BLaER1 (cell line): ENCODE measurements at regions not wholly inside any gene's neighbourhood (a gene's known extent, or its start where the extent isn't known, plus 50 kb on each side); places are given as distances from the start of the nearest gene placed in this dataset.
A peak's percentile ranks its signal among the peaks of the same experiment; 100 is the strongest.

Experiments
- H3K27ac ChIP-seq: shearing (Covaris generic); formaldehyde crosslinking; 2 replicates; pipeline ENCODE4 v1.8.1; 2022
- H3K27me3 ChIP-seq: shearing (Covaris generic); formaldehyde crosslinking; 2 replicates; pipeline ENCODE4 v1.8.1; 2022
- H3K36me3 ChIP-seq: shearing (Covaris generic); formaldehyde crosslinking; 2 replicates; pipeline ENCODE4 v1.8.1; 2022
- H3K4me1 ChIP-seq: shearing (Covaris generic); formaldehyde crosslinking; 2 replicates; pipeline ENCODE4 v1.8.1; 2022
- H3K4me2 ChIP-seq: shearing (Covaris generic); formaldehyde crosslinking; 2 replicates; pipeline ENCODE4 v1.8.1; 2022
- H3K4me3 ChIP-seq: shearing (Covaris generic); formaldehyde crosslinking; 2 replicates; pipeline ENCODE4 v1.8.1; 2022
- H3K9ac ChIP-seq: shearing (Covaris generic); formaldehyde crosslinking; 2 replicates; pipeline ENCODE4 v1.8.1; 2022
- H3K9me3 ChIP-seq: shearing (Covaris generic); formaldehyde crosslinking; 2 replicates; pipeline ENCODE4 v1.8.1; 2022
- H4K20me1 ChIP-seq: shearing (Covaris generic); formaldehyde crosslinking; 2 replicates; pipeline ENCODE4 v1.8.1; 2022
- Cebpa-rat ChIP-seq: shearing (Covaris generic); IDR thresholded peaks from 2 replicates; pipeline ENCODE4 v1.8.1; 2022

DNA sequence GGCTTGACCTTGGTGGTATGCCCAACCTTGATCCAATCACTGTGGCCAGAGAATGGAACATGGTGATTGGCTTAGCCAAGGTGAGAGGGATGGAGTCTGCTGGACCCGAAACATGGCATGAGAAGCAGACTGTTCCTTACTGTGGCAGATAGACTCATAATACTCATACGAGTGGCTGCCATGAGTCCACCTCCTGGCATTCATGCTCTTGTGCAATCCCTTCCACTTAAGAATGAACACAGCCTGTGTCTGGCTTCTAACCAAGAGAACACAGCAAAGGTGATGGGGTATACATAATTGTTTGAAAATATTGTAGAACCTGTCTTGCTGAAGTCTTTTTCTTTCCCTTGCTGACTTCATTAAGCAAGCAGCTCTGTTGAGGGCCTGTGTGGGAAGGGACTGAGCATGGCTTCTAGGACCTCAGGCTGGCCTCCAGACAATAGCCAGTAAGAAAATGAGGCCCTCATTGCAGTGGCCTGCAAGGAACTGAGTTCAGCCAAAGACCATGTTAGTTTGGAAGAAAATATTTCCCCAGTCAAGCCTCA, 85.9 kb downstream of the ZNF281 start:
- H3K4me3 ChIP-seq: no peak overlapping the region
- no peaks in the 10 kb centered on the region for H3K9me3 ChIP-seq
- no peak for TF ChIP-seq Cebpa-rat
- H3K9ac ChIP-seq: no peak overlapping the region
- no peak overlapping the region for H3K27ac ChIP-seq
- H4K20me1 ChIP-seq: no peaks in the 10 kb centered on the region
- no peaks in the 10 kb centered on the region for H3K4me1 ChIP-seq
- no peaks in the 10 kb centered on the region for H3K27me3 ChIP-seq
- no peaks in the 10 kb centered on the region for H3K36me3 ChIP-seq
- no peak overlapping the region for H3K4me2 ChIP-seq

DNA sequence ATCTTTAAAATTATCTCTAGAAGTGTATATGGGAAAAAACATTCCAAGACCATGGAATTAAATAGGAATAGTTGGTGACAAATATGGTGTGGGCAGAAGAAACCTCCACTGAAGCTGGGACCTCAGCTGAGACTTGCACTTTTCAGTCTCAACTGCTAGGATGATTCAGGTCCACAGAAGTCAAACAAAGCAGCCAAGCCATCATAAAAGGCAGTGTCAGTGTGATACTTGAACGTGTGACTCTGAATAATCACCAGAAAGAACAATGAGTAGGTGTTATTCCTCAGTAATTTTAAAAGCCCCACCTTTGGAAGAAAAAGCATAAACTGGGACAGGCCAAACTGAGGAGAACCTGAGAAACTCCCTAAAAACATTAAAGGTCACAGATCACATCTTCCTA, 90.7 kb downstream of the ZNF281 start:
- H3K9me3 ChIP-seq: no peaks in the 10 kb centered on the region
- H3K4me1 ChIP-seq: no peaks in the 10 kb centered on the region
- no peak overlapping the region for H3K4me3 ChIP-seq
- H4K20me1 ChIP-seq: no peaks in the 10 kb centered on the region
- no peak overlapping the region for H3K27ac ChIP-seq
- no peak overlapping the region for H3K4me2 ChIP-seq
- no peaks in the 10 kb centered on the region for H3K36me3 ChIP-seq
- no peak for TF ChIP-seq Cebpa-rat
- no peaks in the 10 kb centered on the region for H3K27me3 ChIP-seq
- no peak overlapping the region for H3K9ac ChIP-seq

DNA sequence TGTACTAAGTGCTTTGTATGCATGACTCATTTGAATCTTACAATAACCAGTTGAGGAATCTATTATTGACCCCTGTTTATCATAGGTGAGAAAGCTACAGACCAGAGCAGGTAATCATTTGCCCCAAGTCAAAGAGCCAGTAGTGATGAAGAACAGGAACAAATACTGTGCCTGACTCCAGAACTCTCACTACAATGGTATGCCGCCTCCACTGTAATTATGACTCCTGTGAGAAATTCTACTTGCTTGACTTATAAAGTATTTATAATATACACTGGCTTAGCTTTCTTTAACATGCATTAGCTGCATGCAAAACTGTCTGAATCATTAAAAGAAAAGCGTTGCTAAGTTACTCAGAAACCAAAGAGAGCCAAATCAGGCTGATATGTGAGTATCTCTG, 92.6 kb downstream of the ZNF281 start:
- H3K9me3 ChIP-seq: no peaks in the 10 kb centered on the region
- H3K4me1 ChIP-seq: no peaks in the 10 kb centered on the region
- no peak overlapping the region for H3K9ac ChIP-seq
- no peak overlapping the region for H3K4me3 ChIP-seq
- H3K27me3 ChIP-seq: no peaks in the 10 kb centered on the region
- H3K4me2 ChIP-seq: no peak overlapping the region
- no peak for TF ChIP-seq Cebpa-rat
- H3K27ac ChIP-seq: no peak overlapping the region
- no peaks in the 10 kb centered on the region for H4K20me1 ChIP-seq
- H3K36me3 ChIP-seq: no peaks in the 10 kb centered on the region

DNA sequence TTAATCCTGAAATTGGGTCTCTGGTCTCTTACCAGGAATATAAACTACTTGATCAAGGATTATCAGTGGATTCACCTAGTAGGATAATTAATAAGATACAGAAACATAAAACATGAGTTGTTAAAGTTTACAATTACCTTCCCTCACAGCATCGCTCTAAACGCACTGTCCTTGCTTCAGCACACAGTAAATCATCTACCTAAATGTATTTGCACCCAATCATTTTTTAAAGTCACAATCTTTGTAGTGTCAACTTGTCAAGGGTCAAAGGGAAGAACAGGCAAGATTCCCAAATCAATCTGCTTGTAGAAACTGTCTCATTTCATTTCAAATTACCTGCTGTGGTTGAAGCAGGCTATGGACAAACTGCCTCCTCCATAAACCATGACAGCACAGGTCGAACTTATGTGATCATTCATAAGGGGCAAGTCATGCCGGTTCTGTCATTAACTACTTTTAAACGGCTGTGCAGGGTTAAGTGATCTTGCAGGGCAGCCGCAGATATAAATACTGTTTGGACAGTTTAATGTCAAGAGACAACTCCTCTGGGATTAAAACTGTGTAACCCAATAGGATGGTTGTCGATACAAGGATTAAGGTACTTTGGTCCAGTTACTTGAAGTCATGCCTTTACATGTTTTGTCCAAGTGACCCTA, 93.6 kb downstream of the ZNF281 start:
- H3K4me1 ChIP-seq: no peaks in the 10 kb centered on the region
- no peak overlapping the region for H3K4me2 ChIP-seq
- no peak for TF ChIP-seq Cebpa-rat
- no peak overlapping the region for H3K4me3 ChIP-seq
- no peaks in the 10 kb centered on the region for H3K27me3 ChIP-seq
- H3K36me3 ChIP-seq: no peaks in the 10 kb centered on the region
- no peaks in the 10 kb centered on the region for H3K9me3 ChIP-seq
- no peaks in the 10 kb centered on the region for H4K20me1 ChIP-seq
- H3K9ac ChIP-seq: no peak overlapping the region
- H3K27ac ChIP-seq: no peak overlapping the region

DNA sequence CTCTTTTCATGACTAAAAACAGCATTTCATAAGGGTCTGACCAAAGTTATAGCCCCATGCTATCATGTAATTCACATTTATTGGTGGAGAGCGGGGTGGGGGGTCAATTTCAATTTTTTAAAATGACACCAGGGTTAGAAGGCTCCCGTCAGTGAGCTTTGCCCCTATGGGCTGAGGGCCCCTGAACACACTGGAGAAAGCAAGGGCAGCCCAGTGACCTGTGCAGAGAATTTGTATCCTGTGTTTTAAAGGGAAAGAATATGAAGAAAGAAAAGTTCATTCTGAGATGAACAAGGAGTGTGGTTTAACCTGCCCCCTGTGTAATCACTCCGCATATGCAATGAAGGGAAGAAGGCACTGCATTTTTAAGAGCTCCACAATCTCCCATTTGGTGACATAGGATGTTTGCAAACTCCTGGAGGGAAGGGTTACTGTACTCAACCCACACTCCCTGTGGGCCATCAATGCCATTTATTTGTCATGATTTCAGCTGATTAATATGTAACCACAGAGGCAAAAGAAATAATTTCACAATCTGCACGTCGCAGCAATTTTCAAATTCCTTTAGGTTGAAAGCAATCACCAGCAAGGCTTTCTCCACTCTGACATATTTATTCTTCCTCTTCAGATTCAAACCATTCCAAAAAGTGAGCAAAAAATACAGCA, 95.6 kb downstream of the ZNF281 start:
- no peak overlapping the region for H3K4me3 ChIP-seq
- H3K9ac ChIP-seq: no peak overlapping the region
- no peaks in the 10 kb centered on the region for H3K9me3 ChIP-seq
- H4K20me1 ChIP-seq: no peaks in the 10 kb centered on the region
- no peaks in the 10 kb centered on the region for H3K4me1 ChIP-seq
- no peak overlapping the region for H3K4me2 ChIP-seq
- H3K27ac ChIP-seq: no peak overlapping the region
- H3K36me3 ChIP-seq: no peaks in the 10 kb centered on the region
- H3K27me3 ChIP-seq: no peaks in the 10 kb centered on the region
- no peak for TF ChIP-seq Cebpa-rat

DNA sequence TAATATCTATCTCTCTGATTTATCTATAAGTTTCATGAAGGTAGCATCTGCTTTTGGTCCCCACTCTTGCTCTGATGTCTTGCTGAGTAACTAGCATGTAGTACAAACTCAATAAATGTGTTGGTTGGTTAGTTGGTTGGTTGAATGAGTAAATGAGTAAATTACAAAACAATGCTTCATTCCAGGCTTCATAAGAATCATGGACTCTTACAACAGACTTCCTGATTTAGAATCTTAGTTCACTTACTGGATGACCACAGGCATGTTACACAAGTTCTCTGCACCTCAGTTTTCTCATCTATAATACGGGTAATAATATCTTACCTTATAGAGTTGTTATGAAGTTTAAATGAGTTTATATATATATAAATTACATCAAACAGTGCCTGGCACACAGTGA, 98.6 kb downstream of the ZNF281 start:
- H3K27ac ChIP-seq: no peak overlapping the region
- no peak overlapping the region for H3K4me3 ChIP-seq
- H3K4me1 ChIP-seq: peaks cover 10% of the 10 kb centered on the region
- no peaks in the 10 kb centered on the region for H3K36me3 ChIP-seq
- H3K9ac ChIP-seq: no peak overlapping the region
- no peaks in the 10 kb centered on the region for H4K20me1 ChIP-seq
- TF ChIP-seq Cebpa-rat: no peak
- no peak overlapping the region for H3K4me2 ChIP-seq
- no peaks in the 10 kb centered on the region for H3K9me3 ChIP-seq
- H3K27me3 ChIP-seq: no peaks in the 10 kb centered on the region

DNA sequence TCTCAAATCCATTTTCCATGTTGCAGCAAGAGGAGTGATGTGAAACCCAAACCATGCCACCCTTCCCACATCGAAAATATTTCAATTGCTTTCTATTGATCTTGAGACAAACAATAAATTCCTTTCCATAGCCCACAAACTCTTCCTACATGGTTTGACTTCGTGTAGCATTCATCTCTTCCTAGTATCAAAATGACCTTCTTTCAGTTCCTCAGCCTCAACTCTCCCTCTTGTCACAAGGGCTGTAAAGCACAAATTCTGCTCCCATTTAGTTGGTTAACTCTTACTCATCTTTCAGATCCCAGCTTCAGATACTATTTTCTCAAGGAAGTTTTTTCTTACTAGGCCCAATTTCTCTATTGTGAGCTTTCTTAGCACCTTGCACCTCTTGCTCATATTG, 99.0 kb downstream of the ZNF281 start:
- H3K27me3 ChIP-seq: no peaks in the 10 kb centered on the region
- H3K4me1 ChIP-seq: peaks cover 10% of the 10 kb centered on the region
- no peaks in the 10 kb centered on the region for H3K36me3 ChIP-seq
- no peak for TF ChIP-seq Cebpa-rat
- no peaks in the 10 kb centered on the region for H4K20me1 ChIP-seq
- no peaks in the 10 kb centered on the region for H3K9me3 ChIP-seq
- no peak overlapping the region for H3K4me3 ChIP-seq
- no peak overlapping the region for H3K4me2 ChIP-seq
- H3K9ac ChIP-seq: no peak overlapping the region
- no peak overlapping the region for H3K27ac ChIP-seq

DNA sequence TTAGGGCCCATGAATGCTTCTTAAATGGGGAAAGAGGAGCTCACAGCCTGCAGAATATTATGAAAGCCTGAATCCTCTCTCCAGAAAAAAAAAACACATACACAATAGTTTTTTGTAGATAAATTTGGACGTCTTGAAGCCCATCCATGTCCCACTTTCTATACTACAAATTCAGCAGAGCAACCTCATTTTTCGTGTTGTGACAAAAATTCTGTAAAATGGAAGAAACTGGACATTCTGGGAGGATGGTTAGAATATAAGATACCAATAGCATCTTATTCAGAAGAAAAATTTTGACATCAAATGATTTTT, 102.1 kb downstream of the ZNF281 start:
- Histone ChIP-seq H3K27ac (no peak overlapping the region), H3K9me3 (no peaks in the 10 kb centered on the region), H3K4me3 (no peak overlapping the region), H3K9ac (no peak overlapping the region), H3K36me3 (no peaks in the 10 kb centered on the region), H3K4me1 (peaks cover 21% of the 10 kb centered on the region), H3K27me3 (peaks cover 4% of the 10 kb centered on the region), H4K20me1 (no peaks in the 10 kb centered on the region), H3K4me2 (no peak overlapping the region)
- TF ChIP-seq Cebpa-rat: no peak

DNA sequence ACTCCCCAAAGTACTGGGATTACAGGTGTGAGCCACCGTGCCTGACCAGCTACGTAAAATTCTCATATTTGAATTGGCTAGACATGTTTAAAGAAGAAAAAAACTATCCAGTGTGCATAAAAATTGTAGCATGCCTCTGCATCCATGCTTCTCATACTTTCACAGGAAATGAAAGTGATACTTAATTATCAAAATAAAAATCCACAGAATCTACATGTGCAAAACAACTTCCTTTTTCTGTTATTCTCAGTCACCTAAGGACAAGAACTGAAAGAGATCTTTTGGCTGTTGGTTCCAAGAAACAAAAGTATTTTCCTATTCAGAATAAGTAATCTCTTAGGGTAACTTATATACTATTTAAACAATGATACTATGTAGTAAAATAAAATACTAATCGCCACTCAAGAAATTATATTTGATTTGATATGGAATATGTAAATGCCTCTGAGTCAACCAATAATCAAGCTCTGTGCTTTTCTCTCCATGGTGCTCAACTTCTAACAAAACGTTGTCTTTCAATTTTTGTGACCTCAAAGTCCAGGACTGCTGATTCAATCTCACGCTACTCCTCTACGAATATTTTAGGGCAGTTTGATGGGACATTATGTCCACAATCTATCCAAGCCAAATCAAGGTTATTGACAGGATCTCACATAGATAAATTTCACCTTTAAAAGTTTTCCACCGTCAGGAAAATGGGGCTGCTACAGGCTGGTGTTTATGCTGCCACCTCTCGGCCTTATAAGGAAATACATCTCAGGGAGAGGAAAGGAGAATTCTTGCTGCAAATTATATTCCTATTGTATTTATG, 102.7 kb downstream of the ZNF281 start:
- no peaks in the 10 kb centered on the region for H4K20me1 ChIP-seq
- TF ChIP-seq Cebpa-rat: no peak
- no peak overlapping the region for H3K4me3 ChIP-seq
- H3K4me1 ChIP-seq: peaks cover 26% of the 10 kb centered on the region
- H3K36me3 ChIP-seq: no peaks in the 10 kb centered on the region
- H3K4me2 ChIP-seq: peak overlapping the region; percentile 4; the same call in 1 of the 2 replicates
- no peaks in the 10 kb centered on the region for H3K9me3 ChIP-seq
- peaks cover 9% of the 10 kb centered on the region for H3K27me3 ChIP-seq
- no peak overlapping the region for H3K9ac ChIP-seq
- H3K27ac ChIP-seq: no peak overlapping the region

DNA sequence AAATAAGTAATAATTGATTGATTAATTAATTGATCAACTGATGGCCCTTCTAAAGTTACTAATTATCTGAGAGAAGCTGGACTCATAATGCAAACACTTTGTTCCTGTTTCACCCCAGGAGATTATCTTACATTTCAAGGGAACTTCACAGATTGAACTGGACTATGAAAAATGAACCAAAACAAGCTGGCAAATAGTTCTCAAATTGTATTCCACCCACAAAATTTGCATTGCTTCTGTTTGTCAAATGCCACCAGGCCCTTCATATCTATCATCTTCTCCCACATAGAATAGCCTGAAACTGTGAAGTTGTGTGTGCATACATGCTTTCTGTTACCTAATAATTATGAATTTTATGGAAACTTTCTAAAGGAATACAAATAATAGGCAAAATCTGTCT, 104.0 kb downstream of the ZNF281 start:
- peaks cover 26% of the 10 kb centered on the region for H3K4me1 ChIP-seq
- peaks cover 22% of the 10 kb centered on the region for H3K27me3 ChIP-seq
- H3K4me3 ChIP-seq: no peak overlapping the region
- H3K9ac ChIP-seq: no peak overlapping the region
- no peaks in the 10 kb centered on the region for H3K9me3 ChIP-seq
- H3K36me3 ChIP-seq: no peaks in the 10 kb centered on the region
- no peak overlapping the region for H3K27ac ChIP-seq
- no peak overlapping the region for H3K4me2 ChIP-seq
- TF ChIP-seq Cebpa-rat: no peak
- no peaks in the 10 kb centered on the region for H4K20me1 ChIP-seq
